Smooth muscle cell (in vitro differentiated cells): ENCODE measurements at regions not wholly inside any gene's neighbourhood (a gene's known extent, or its start where the extent isn't known, plus 50 kb on each side); places are given as distances from the start of the nearest gene placed in this dataset.
A peak's percentile ranks its signal among the peaks of the same experiment; 100 is the strongest.

Source experiments
- DNase-seq: peaks from one replicate; lab custom pipeline; 2025; ENCODE audit not compliant: unreplicated experiment; lab: John Stamatoyannopoulos, UW
- H2AFZ ChIP-seq: fragments of 200-600 bp; sonication (generic); 2 replicates; pipeline ENCODE4 v1.6.0; 2016; ENCODE audit warnings: antibody characterized with exemption, low read depth, mild to moderate bottlenecking
- H3F3A ChIP-seq: fragments of 200-600 bp; sonication (generic); 2 replicates; pipeline ENCODE4 v1.6.0; 2017; ENCODE audit warnings: antibody characterized with exemption, low read depth
- H3K27ac ChIP-seq: fragments of 200-600 bp; sonication (generic); 2 replicates; pipeline ENCODE4 v1.5.1; 2016; ENCODE audit warnings: low read depth, mild to moderate bottlenecking
- H3K27me3 ChIP-seq: fragments of 200-600 bp; sonication (generic); 2 replicates; pipeline ENCODE4 v1.6.1; 2016; ENCODE audit warnings: low read depth, mild to moderate bottlenecking
- H3K36me3 ChIP-seq: fragments of 200-600 bp; sonication (generic); 2 replicates; pipeline ENCODE4 v1.5.1; 2016; ENCODE audit warnings: low read depth
- H3K4me1 ChIP-seq: fragments of 200-600 bp; sonication (generic); 2 replicates; pipeline ENCODE4 v1.5.1; 2016; ENCODE audit warnings: low read depth
- H3K4me2 ChIP-seq: fragments of 200-600 bp; sonication (generic); 2 replicates; pipeline ENCODE4 v1.6.0; 2016; ENCODE audit warnings: mild to moderate bottlenecking
- H3K4me3 ChIP-seq: fragments of 200-600 bp; sonication (generic); 2 replicates; pipeline ENCODE4 v1.5.1; 2016; ENCODE audit warnings: mild to moderate bottlenecking
- H3K79me2 ChIP-seq: fragments of 200-600 bp; sonication (generic); 2 replicates; pipeline ENCODE4 v1.6.0; 2016; ENCODE audit warnings: low read depth, mild to moderate bottlenecking
- H3K9ac ChIP-seq: fragments of 200-600 bp; sonication (generic); 2 replicates; pipeline ENCODE4 v1.6.0; 2016; ENCODE audit warnings: low read depth
- H3K9me3 ChIP-seq: fragments of 200-600 bp; sonication (generic); replicated peaks from 2 replicates; pipeline ENCODE4 v1.5.1; 2016; ENCODE audit warnings: low read depth
- H4K20me1 ChIP-seq: fragments of 200-600 bp; sonication (generic); 2 replicates; pipeline ENCODE4 v1.6.0; 2016; ENCODE audit warnings: low read depth
- WGBS: methylation state at CpG from one replicate; pipeline ENCODE4 v1.1.7; 2016; ENCODE audit warnings: low lambda C conversion rate; 5-methylcytosine and 5-hydroxymethylcytosine counted together
- TF ChIP-seq, protein P1 (sequence below): fragments of 200-600 bp; sonication (generic); IDR thresholded peaks from 2 replicates; pipeline ENCODE4 v1.5.1; 2017; ENCODE audit warnings: borderline replicate concordance, mild to moderate bottlenecking, antibody characterized with exemption; ENCODE audit not compliant: insufficient read depth, poor library complexity, severe bottlenecking

DNA sequence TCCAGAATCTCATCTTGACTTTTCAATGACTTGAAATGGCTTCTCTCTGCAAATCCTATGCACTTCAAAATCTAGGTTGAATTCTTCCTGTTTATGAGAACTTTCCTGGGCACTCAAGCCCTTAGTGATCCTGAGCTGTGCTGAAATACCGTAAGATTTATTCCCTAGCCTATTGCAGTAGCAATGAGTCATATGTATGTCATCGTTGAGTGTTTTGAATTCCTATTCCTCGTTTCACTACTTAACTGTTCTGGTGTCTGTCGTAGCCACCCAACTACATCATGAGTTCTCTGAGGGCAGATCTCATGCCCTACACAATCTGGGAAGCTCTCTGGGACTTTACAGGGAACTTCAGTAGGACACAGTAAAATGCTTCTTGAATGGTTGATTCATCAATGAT lies 190.8 kb upstream of the TMEM132C start:
- H3K4me3 ChIP-seq: no peak overlapping the region
- H3K27ac ChIP-seq: peak overlapping the region; percentile 2
- H4K20me1 ChIP-seq: no peaks in the 10 kb centered on the region
- peak overlapping the region; percentile 28 for H3K4me2 ChIP-seq
- no peak for DNase-seq
- H3K36me3 ChIP-seq: no peaks in the 10 kb centered on the region
- H3K9me3 ChIP-seq: no peaks in the 10 kb centered on the region
- H3K9ac ChIP-seq: no peak overlapping the region
- no peaks in the 10 kb centered on the region for H3K27me3 ChIP-seq
- H3F3A ChIP-seq: peaks cover 9% of the 10 kb centered on the region
- peaks cover 5% of the 10 kb centered on the region for H3K4me1 ChIP-seq
- WGBS: 6% methylated on average over 4 of the region's 4 CpGs
- no peak overlapping the region for H2AFZ ChIP-seq
- TF ChIP-seq, protein P1, sequence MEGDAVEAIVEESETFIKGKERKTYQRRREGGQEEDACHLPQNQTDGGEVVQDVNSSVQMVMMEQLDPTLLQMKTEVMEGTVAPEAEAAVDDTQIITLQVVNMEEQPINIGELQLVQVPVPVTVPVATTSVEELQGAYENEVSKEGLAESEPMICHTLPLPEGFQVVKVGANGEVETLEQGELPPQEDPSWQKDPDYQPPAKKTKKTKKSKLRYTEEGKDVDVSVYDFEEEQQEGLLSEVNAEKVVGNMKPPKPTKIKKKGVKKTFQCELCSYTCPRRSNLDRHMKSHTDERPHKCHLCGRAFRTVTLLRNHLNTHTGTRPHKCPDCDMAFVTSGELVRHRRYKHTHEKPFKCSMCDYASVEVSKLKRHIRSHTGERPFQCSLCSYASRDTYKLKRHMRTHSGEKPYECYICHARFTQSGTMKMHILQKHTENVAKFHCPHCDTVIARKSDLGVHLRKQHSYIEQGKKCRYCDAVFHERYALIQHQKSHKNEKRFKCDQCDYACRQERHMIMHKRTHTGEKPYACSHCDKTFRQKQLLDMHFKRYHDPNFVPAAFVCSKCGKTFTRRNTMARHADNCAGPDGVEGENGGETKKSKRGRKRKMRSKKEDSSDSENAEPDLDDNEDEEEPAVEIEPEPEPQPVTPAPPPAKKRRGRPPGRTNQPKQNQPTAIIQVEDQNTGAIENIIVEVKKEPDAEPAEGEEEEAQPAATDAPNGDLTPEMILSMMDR: no peak
- H3K79me2 ChIP-seq: no peaks in the 10 kb centered on the region

DNA sequence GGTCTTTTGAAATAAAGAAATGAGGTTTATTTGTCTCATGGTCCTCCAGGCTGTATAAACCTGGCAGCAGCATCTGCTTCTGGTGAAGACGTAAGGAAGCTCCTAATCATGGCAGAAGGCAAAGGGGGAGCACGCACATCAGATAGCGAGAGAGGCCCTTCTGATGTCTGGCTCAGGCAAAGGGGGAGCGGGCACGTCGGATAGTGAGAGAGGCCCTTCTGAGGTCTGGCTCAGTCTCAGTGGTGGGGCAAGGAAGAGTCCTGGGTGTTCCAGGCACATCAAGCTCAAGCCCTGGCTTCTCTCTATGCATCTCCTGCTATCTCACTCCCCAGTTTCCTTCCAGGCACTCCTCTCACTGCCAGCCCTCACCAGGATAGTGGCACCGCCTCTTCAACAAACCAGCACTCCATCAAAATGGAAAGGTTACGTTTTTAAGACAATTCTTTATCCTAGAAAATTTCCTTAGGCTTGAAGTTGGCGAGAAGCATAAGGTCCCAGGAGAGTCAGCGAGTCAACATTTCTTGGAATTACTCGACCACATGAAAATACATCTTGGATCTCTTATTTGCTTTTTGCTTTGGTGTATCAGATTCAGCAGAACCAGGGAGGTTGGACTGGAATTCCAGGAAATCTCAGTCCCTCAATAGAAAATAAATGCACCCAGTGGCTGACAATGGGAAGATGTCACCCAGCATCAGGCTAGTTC lies 189.6 kb upstream of the TMEM132C start:
- Histone ChIP-seq H3K4me2 (no peak overlapping the region), H2AFZ (no peak overlapping the region), H3K27me3 (no peaks in the 10 kb centered on the region), H3K36me3 (no peaks in the 10 kb centered on the region), H3K4me1 (peaks cover 5% of the 10 kb centered on the region), H3K27ac (no peak overlapping the region), H3K4me3 (no peak overlapping the region), H3K79me2 (no peaks in the 10 kb centered on the region), H3F3A (peaks cover 9% of the 10 kb centered on the region), H3K9ac (no peak overlapping the region), H4K20me1 (no peaks in the 10 kb centered on the region), H3K9me3 (no peaks in the 10 kb centered on the region)
- WGBS: 92% methylated on average over 11 of the region's 11 CpGs
- TF ChIP-seq, protein P1: no peak
- no peak for DNase-seq

DNA sequence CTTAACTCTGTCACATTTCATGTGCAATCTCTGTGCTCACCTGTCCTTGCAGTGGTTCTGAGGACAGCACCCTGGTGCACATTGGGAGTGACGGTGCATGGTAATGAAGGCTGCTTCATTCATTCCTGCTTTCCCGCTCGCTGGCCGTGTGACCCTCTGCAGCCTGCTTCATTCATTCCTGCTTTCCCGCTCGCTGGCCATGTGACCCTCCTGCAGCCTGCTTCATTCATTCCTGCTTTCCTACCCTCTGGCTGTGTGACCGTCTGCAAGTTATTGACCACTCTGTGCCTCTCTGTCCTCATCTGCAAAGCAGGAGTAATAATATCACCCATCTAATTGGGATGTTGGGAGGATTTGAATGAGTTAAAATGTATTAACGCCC lies 189.1 kb upstream of the TMEM132C start:
- Histone ChIP-seq H3K9me3 (no peaks in the 10 kb centered on the region), H3K4me3 (no peak overlapping the region), H3K36me3 (no peaks in the 10 kb centered on the region), H3K27me3 (no peaks in the 10 kb centered on the region), H4K20me1 (no peaks in the 10 kb centered on the region), H3F3A (peaks cover 9% of the 10 kb centered on the region), H3K27ac (no peak overlapping the region), H3K4me1 (peaks cover 5% of the 10 kb centered on the region), H3K79me2 (no peaks in the 10 kb centered on the region), H3K9ac (no peak overlapping the region), H3K4me2 (no peak overlapping the region), H2AFZ (no peak overlapping the region)
- TF ChIP-seq, protein P1: no peak
- no peak for DNase-seq
- WGBS: 83% methylated on average over 8 of the region's 8 CpGs
